LNCaP clone FGC (cell line): ENCODE measurements at regions not wholly inside any gene's neighbourhood (a gene's known extent, or its start where the extent isn't known, plus 50 kb on each side); places are given as distances from the start of the nearest gene placed in this dataset.

ENCODE experiments used
- DNase-seq: peaks from one replicate; pipeline ENCODE4 v3.0.0-alpha.2; 2011; ENCODE audit warnings: low read depth
- H3K4me3 ChIP-seq: 2 replicates; pipeline ENCODE4 v1.5.1; 2011; ENCODE audit warnings: mild to moderate bottlenecking, low read depth, low read length, control low read depth
- CTCF ChIP-seq: IDR thresholded peaks from 2 replicates; pipeline ENCODE4 v1.5.1; 2012; ENCODE audit warnings: mild to moderate bottlenecking; ENCODE audit not compliant: control insufficient read depth, insufficient read depth; ENCODE audit errors: extremely low read depth

GRCh38 chr3:94460931-94461330 is 398.1 kb downstream of the NSUN3 start:
- DNase-seq = no peak
- H3K4me3 ChIP-seq = no peak overlapping the region
- no peak for TF ChIP-seq CTCF

GRCh38 chr3:94462931-94463330 is 400.1 kb downstream of the NSUN3 start:
- no peak for DNase-seq

GRCh38 chr3:94472511-94472910 is 409.6 kb downstream of the NSUN3 start:
- no peak for TF ChIP-seq CTCF
- no peak for DNase-seq
- H3K4me3 ChIP-seq = no peak overlapping the region

More at GRCh38 chr3:94462931-94463330, 400.1 kb downstream of the NSUN3 start:
- no peak overlapping the region for H3K4me3 ChIP-seq
- TF ChIP-seq CTCF = no peak

- H3K4me3 ChIP-seq = no peak overlapping the region
- no peak for TF ChIP-seq CTCF
- DNase-seq = no peak
Observed at GRCh38 chr3:94481226-94481898, 418.5 kb downstream of the NSUN3 start.

- no peak for TF ChIP-seq CTCF
- no peak for DNase-seq
Observed at GRCh38 chr3:94482686-94483085, 419.8 kb downstream of the NSUN3 start.

GRCh38 chr3:94483403-94483802 is 420.5 kb downstream of the NSUN3 start:
- no peak overlapping the region for H3K4me3 ChIP-seq
- DNase-seq = no peak
- no peak for TF ChIP-seq CTCF

More at GRCh38 chr3:94482686-94483085, 419.8 kb downstream of the NSUN3 start:
- no peak overlapping the region for H3K4me3 ChIP-seq

- no peak overlapping the region for H3K4me3 ChIP-seq
- no peak for DNase-seq
- no peak for TF ChIP-seq CTCF
Observed at GRCh38 chr3:94494992-94495391, 432.1 kb downstream of the NSUN3 start.
